Activated naive CD4-positive, alpha-beta T cell treated with anti-CD3 and anti-CD28 coated beads for 36 hours (primary cell): ENCODE measurements at regions not wholly inside any gene's neighbourhood (a gene's known extent, or its start where the extent isn't known, plus 50 kb on each side); places are given as distances from the start of the nearest gene placed in this dataset.

Source experiments
- CTCF ChIA-PET: fragments of 350-600 bp; sonication (Branson Sonifier 250); formaldehyde crosslinking; loops from one replicate; lab custom pipeline; 2021; ENCODE audit warnings: antibody characterized with exemption; lab: Charles Lee
- DNase-seq: peaks from one replicate; pipeline ENCODE4 v3.0.0-alpha.2; 2020
- H3K27ac Mint-ChIP-seq: one replicate; pipeline ENCODE4 v1.8.0; 2021; ENCODE audit warnings: mild to moderate bottlenecking, mixed read lengths
- H3K27me3 Mint-ChIP-seq: one replicate; pipeline ENCODE4 v1.8.0; 2021; ENCODE audit warnings: low read depth, mixed read lengths
- H3K36me3 Mint-ChIP-seq: one replicate; pipeline ENCODE4 v1.8.0; 2021; ENCODE audit warnings: low read depth, mixed read lengths
- H3K4me1 Mint-ChIP-seq: one replicate; pipeline ENCODE4 v1.8.0; 2021; ENCODE audit warnings: low read depth, mixed read lengths
- H3K4me3 Mint-ChIP-seq: one replicate; pipeline ENCODE4 v1.8.0; 2021; ENCODE audit warnings: mild to moderate bottlenecking, moderate library complexity, mixed read lengths
- H3K9me3 Mint-ChIP-seq: one replicate; pipeline ENCODE4 v1.8.0; 2021; ENCODE audit warnings: mixed read lengths
- intact Hi-C: fragments of 100-400 bp; cut with micrococcal nuclease; formaldehyde crosslinking; loops from one replicate; pipeline ENCODE4 v1.15.1; 2023

DNA sequence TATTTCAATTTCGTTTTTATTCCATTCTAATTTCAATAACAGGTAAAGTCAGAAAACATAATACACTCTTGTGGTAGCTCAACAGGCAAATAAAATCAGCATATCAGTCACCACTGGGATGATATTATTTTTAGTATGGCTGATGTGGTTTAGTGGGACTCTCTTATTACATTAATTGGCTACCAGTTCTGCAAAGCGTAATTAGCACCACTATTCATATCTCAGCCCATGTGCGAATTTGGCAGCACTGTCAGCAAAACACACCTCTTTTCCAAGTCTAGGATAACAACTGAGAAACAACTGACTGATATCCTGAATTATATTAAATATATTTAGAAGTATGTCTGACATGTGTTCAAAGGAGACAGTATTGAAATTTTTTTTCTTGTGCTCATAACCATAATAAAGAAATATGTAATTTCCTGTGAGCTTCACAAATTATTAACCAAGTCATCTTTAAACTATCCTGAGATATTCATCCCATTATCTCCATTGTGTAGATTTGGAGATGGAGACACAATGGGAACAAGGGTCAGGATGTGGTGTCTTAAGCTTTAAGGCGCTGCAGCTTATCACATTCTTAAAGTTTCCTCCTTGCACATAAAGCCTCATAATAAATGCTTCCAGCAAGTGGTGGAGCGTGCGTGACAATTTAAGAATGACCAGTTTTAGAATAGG is 212.4 kb downstream of the TLE1 start:
- Mint-ChIP-seq H3K27me3 (no peaks in the 10 kb centered on the region), H3K27ac (no peak overlapping the region), H3K4me1 (no peaks in the 10 kb centered on the region), H3K9me3 (peaks cover 1% of the 10 kb centered on the region), H3K36me3 (no peaks in the 10 kb centered on the region), H3K4me3 (no peak overlapping the region)
- DNase-seq: no peak
- CTCF ChIA-PET: no interaction called here
- intact Hi-C loops: no loop called here

DNA sequence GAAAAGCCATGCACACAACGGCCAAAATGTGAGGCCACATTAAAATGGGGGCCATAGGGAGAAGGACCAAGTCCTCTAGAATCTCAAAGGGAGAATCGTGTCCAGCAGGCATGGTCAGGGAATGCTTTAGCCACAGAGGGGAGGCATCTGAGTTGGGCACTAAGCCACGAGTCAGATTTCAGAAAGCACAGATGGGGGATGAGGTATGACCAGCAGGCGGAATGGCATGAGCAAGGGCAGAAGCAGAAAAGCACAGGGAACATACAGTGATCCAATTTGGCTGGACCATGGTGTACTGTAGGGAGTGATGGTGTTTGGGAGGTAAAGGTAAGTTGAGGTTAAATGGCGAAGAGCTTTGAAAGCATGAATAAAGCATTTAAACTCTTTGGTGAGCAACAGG is 214.6 kb downstream of the TLE1 start:
- H3K4me1 Mint-ChIP-seq: no peaks in the 10 kb centered on the region
- no peaks in the 10 kb centered on the region for H3K9me3 Mint-ChIP-seq
- H3K27me3 Mint-ChIP-seq: no peaks in the 10 kb centered on the region
- H3K4me3 Mint-ChIP-seq: no peak overlapping the region
- H3K27ac Mint-ChIP-seq: no peak overlapping the region
- CTCF ChIA-PET: no interaction called here
- H3K36me3 Mint-ChIP-seq: no peaks in the 10 kb centered on the region
- intact Hi-C loops: no loop called here
- DNase-seq: no peak

DNA sequence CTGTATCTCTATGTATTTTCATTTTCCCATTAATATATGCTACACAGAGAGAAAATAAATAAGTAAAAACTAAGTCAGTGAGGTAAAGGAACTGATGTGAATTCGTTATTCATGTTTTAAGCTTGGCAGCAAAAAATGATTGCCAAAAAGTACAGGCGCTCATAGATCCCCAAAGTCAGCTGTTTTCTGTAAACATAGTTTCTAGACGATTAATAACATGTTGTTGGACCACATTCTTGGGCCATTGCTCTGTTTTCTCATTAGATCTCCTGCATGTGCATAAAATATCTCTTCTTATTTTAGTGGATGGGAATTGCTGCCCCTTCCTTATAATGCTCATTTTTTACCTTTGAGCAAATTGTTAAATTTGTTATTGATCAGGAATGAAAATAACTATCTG is 215.2 kb downstream of the TLE1 start:
- no peak overlapping the region for H3K27ac Mint-ChIP-seq
- intact Hi-C loops: no loop called here
- no peaks in the 10 kb centered on the region for H3K27me3 Mint-ChIP-seq

GRCh38 chr9:81473708-81474107 is 215.6 kb downstream of the TLE1 start:
- intact Hi-C loops: no loop called here
- CTCF ChIA-PET: no interaction called here
- Mint-ChIP-seq H3K4me1 (no peaks in the 10 kb centered on the region), H3K27me3 (no peaks in the 10 kb centered on the region), H3K4me3 (no peak overlapping the region), H3K9me3 (no peaks in the 10 kb centered on the region), H3K36me3 (no peaks in the 10 kb centered on the region), H3K27ac (no peak overlapping the region)
- DNase-seq: no peak

More for the DNA sequence above, 215.2 kb downstream of the TLE1 start:
- no peak for DNase-seq
- H3K4me3 Mint-ChIP-seq: no peak overlapping the region
- no peaks in the 10 kb centered on the region for H3K4me1 Mint-ChIP-seq
- H3K9me3 Mint-ChIP-seq: no peaks in the 10 kb centered on the region
- CTCF ChIA-PET: no interaction called here
- H3K36me3 Mint-ChIP-seq: no peaks in the 10 kb centered on the region

DNA sequence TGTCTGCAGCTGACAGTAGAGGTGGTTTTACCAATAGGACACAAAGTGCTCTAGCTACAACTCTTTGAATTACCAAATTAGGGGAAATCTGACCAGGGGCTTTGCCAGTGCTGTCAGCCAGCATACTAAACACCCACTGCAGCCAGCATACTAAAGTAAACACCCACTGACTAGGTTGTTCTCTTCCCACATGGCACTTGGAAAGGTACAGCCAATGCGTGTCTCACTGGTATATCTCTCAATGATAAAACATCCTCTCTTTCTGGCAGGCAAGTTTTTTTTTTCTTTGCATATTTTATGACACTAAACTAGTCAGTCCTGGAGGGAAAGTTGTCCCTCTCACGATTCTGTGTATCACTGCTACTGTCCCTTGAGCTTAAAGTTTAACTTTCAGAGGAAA is 216.1 kb downstream of the TLE1 start:
- CTCF ChIA-PET: no interaction called here
- Mint-ChIP-seq H3K27ac (no peak overlapping the region), H3K27me3 (no peaks in the 10 kb centered on the region), H3K36me3 (no peaks in the 10 kb centered on the region), H3K9me3 (no peaks in the 10 kb centered on the region), H3K4me3 (no peak overlapping the region), H3K4me1 (no peaks in the 10 kb centered on the region)
- DNase-seq: no peak
- intact Hi-C loops: no loop called here

- DNase-seq: no peak
- Mint-ChIP-seq H3K4me1 (no peaks in the 10 kb centered on the region), H3K9me3 (peaks cover under 1% of the 10 kb centered on the region), H3K27ac (no peak overlapping the region), H3K4me3 (no peak overlapping the region), H3K36me3 (no peaks in the 10 kb centered on the region), H3K27me3 (no peaks in the 10 kb centered on the region)
- CTCF ChIA-PET: no interaction called here
- intact Hi-C loops: no loop called here
These were observed 216.6 kb downstream of the TLE1 start for GRCh38 chr9:81472701-81473100.

- Mint-ChIP-seq H3K36me3 (no peaks in the 10 kb centered on the region), H3K27me3 (no peaks in the 10 kb centered on the region), H3K4me3 (no peak overlapping the region), H3K4me1 (no peaks in the 10 kb centered on the region), H3K9me3 (peaks cover 1% of the 10 kb centered on the region), H3K27ac (no peak overlapping the region)
- DNase-seq: no peak
- intact Hi-C loops: no loop called here
- CTCF ChIA-PET: no interaction called here
These were observed 218.5 kb downstream of the TLE1 start for GRCh38 chr9:81470864-81471263.

DNA sequence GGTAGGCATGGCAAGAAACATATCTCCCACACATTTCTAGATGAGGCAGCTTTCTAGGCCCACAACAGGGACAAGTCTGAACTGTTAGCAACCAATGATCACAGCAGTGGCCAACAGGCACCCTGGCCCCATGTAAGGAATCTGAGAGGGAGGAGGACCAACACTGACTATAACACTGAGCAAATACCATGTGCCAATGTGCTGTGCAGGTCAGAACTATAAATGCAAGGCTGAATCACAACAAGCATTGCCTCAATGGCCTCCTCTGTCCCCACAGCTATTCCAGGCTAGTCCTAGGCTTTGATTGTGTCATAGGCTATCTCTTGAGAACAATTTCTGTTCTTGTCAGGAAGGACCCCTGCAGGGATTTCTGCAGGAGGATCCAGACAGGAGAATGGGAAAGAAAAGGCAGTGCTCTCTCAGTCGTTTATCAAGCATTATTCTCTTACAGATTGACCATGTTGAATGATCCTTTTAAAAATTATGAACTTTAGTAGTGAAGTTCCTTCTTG is 221.2 kb downstream of the TLE1 start:
- CTCF ChIA-PET: interaction anchor here (0.6 kb wide), 1 partner anchor 257 kb away, joined by 3 read pairs; no protein-coding TSS in a partner anchor
- H3K4me1 Mint-ChIP-seq: no peaks in the 10 kb centered on the region

DNA sequence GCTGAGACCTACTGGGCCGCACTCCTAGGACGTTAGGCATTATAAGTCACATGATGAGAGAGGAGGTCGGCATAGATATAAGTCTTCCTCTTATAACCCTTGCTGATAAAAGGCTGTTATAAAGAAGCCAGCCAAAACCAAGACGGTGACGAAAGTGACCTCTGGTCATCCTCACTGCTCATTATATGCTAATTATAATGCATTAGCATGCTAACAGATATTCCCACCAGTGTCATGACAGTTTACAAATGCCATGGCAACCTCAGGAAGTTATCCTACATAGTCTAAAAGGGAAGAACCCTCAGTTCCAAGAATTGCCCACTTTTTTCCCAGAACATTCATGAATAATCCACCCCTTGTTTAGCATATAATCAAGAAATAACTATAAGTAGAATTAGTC is 222.4 kb downstream of the TLE1 start:
- Mint-ChIP-seq H3K27me3 (no peaks in the 10 kb centered on the region), H3K4me3 (no peak overlapping the region), H3K27ac (no peak overlapping the region), H3K36me3 (no peaks in the 10 kb centered on the region), H3K4me1 (no peaks in the 10 kb centered on the region), H3K9me3 (peaks cover 1% of the 10 kb centered on the region)
- CTCF ChIA-PET: no interaction called here
- no peak for DNase-seq
- intact Hi-C loops: no loop called here

More for the DNA sequence above, 221.2 kb downstream of the TLE1 start:
- no peaks in the 10 kb centered on the region for H3K36me3 Mint-ChIP-seq
- intact Hi-C loops: no loop called here
- H3K27ac Mint-ChIP-seq: no peak overlapping the region
- H3K27me3 Mint-ChIP-seq: no peaks in the 10 kb centered on the region
- H3K9me3 Mint-ChIP-seq: peaks cover 1% of the 10 kb centered on the region
- DNase-seq: no peak
- no peak overlapping the region for H3K4me3 Mint-ChIP-seq

DNA sequence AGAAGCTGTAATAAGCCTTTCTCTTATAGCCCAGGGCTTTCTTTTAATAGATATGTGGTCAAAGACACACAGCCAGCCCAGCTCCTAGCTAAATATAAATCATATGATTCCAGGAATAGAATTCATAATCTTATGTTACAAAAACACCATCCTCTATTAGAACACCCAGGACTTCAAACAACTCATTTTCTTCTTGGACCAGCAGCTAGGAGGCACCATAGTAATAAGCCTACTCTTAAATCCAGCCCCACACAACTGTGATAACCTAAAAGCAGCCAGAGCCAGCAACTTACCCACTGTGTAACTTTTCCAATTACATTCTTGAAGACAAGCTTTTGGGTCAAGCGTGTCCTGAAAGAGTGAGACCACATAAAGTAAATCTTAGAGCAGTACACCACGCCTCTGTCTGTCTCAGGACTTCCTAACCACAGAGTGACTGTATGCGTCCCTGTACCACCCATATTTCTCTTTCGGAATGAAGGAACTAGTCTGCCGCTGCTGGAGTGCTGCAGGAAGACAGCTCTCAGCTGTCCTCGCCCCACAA is 223.8 kb downstream of the TLE1 start:
- Mint-ChIP-seq H3K27me3 (no peaks in the 10 kb centered on the region), H3K27ac (no peak overlapping the region), H3K4me1 (no peaks in the 10 kb centered on the region), H3K4me3 (no peak overlapping the region), H3K9me3 (peaks cover 1% of the 10 kb centered on the region), H3K36me3 (no peaks in the 10 kb centered on the region)
- CTCF ChIA-PET: interaction anchor here (0.7 kb wide), 1 partner anchor 18 kb away, joined by 3 read pairs; no protein-coding TSS in a partner anchor
- intact Hi-C loops: no loop called here
- no peak for DNase-seq

DNA sequence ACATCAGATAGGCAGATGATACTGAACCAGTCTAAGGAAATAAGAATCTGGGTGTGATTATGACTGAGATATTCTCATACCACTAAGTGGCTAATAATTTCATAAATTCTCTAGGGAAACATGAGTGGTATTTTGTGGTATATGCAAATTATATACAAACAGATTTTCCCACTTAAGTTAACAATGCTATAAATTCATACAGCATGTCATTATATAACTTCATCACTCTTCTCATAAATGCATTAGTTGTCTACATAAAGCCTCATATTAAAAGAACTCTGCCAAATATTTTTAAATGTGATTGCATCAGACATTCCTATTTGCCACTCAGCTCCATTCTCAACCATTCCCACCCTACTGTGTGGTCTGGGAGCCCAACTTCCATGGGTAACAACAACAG is 226.5 kb downstream of the TLE1 start:
- CTCF ChIA-PET: no interaction called here
- H3K9me3 Mint-ChIP-seq: peaks cover 1% of the 10 kb centered on the region
- no peak overlapping the region for H3K27ac Mint-ChIP-seq
- no peaks in the 10 kb centered on the region for H3K4me1 Mint-ChIP-seq
- intact Hi-C loops: no loop called here
- H3K4me3 Mint-ChIP-seq: no peak overlapping the region
- no peak for DNase-seq
- H3K36me3 Mint-ChIP-seq: no peaks in the 10 kb centered on the region
- peaks cover 5% of the 10 kb centered on the region for H3K27me3 Mint-ChIP-seq

GRCh38 chr9:81461196-81461595 is 228.2 kb downstream of the TLE1 start:
- peaks cover 5% of the 10 kb centered on the region for H3K27me3 Mint-ChIP-seq
- no peaks in the 10 kb centered on the region for H3K36me3 Mint-ChIP-seq
- H3K27ac Mint-ChIP-seq: no peak overlapping the region

DNA sequence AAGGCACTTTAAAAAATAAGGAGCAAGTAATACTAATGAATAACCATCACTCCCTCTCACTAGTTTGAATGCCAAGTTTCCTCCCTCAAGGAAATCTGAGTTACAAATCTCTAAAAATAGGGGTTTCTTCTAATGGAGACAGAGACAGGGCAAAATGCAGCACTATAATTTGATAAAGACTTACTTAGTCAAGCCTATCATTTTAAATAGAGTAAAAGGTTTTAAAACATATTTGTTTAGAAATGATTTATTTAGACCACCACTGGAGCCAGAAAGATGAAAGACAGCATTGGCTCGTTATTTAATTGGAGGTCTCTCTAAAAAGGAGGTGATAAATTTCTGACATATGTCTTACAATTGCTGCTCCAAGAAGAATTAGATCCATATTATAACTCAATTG is 228.7 kb downstream of the TLE1 start:
- Mint-ChIP-seq H3K4me1 (no peaks in the 10 kb centered on the region), H3K4me3 (no peak overlapping the region), H3K9me3 (no peaks in the 10 kb centered on the region), H3K27ac (no peak overlapping the region), H3K27me3 (peaks cover 5% of the 10 kb centered on the region), H3K36me3 (no peaks in the 10 kb centered on the region)
- CTCF ChIA-PET: no interaction called here
- no peak for DNase-seq
- intact Hi-C loops: no loop called here

More at GRCh38 chr9:81461196-81461595, 228.2 kb downstream of the TLE1 start:
- CTCF ChIA-PET: no interaction called here
- intact Hi-C loops: no loop called here
- DNase-seq: no peak
- H3K4me3 Mint-ChIP-seq: no peak overlapping the region
- no peaks in the 10 kb centered on the region for H3K9me3 Mint-ChIP-seq
- no peaks in the 10 kb centered on the region for H3K4me1 Mint-ChIP-seq
